HFFc6 (cell line): ENCODE measurements at regions not wholly inside any gene's neighbourhood (a gene's known extent, or its start where the extent isn't known, plus 50 kb on each side); places are given as distances from the start of the nearest gene placed in this dataset.

ENCODE experiments used
- DNase-seq: peaks from one replicate; pipeline ENCODE4 v3.0.0-alpha.2; 2018
- H3K27ac Mint-ChIP-seq: 2 replicates; pipeline ENCODE4 v1.8.0; 2020; ENCODE audit warnings: mild to moderate bottlenecking, mixed read lengths
- H3K27me3 Mint-ChIP-seq: 2 replicates; pipeline ENCODE4 v1.8.0; 2021; ENCODE audit warnings: mild to moderate bottlenecking, moderate library complexity, mixed read lengths; ENCODE audit not compliant: insufficient read depth
- H3K36me3 Mint-ChIP-seq: 2 replicates; pipeline ENCODE4 v1.8.0; 2021; ENCODE audit warnings: low read depth, mixed read lengths
- H3K4me1 Mint-ChIP-seq: 2 replicates; pipeline ENCODE4 v1.8.0; 2020; ENCODE audit warnings: low read depth, mixed read lengths
- H3K4me3 Mint-ChIP-seq: 2 replicates; pipeline ENCODE4 v1.8.0; 2020; ENCODE audit warnings: mild to moderate bottlenecking, moderate library complexity, mixed read lengths
- H3K9me3 Mint-ChIP-seq: 2 replicates; pipeline ENCODE4 v1.8.0; 2020; ENCODE audit warnings: mild to moderate bottlenecking, mixed read lengths
- TF ChIP-seq, protein P1 (sequence below): fragments of 200-600 bp; sonication (generic); IDR thresholded peaks from 2 replicates; pipeline ENCODE4 v1.5.0; 2021; ENCODE audit warnings: antibody characterized with exemption, mild to moderate bottlenecking

DNA sequence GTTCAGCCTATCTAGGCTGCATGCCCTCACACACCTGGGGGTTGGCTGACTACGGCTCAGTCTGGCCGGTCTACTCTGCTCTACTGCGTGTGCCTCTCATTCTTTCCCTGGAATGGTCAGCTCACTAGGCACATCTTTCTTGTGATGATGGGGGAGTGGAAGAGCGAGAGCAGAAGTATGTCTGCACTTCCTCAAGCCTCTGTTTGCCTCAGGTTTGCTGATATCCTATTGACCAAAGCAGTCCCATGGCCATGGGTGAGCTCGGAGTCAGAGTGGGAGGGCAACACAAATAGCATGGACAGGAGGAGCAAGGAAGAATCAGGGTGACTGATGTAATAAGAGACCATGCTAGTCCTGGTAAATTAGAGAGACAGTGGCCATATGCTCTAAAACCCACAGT, 167.9 kb upstream of the PRICKLE2 start:
- no peaks in the 10 kb centered on the region for H3K36me3 Mint-ChIP-seq
- no peak overlapping the region for H3K27ac Mint-ChIP-seq
- H3K9me3 Mint-ChIP-seq: no peaks in the 10 kb centered on the region
- no peak for DNase-seq
- TF ChIP-seq, protein P1, sequence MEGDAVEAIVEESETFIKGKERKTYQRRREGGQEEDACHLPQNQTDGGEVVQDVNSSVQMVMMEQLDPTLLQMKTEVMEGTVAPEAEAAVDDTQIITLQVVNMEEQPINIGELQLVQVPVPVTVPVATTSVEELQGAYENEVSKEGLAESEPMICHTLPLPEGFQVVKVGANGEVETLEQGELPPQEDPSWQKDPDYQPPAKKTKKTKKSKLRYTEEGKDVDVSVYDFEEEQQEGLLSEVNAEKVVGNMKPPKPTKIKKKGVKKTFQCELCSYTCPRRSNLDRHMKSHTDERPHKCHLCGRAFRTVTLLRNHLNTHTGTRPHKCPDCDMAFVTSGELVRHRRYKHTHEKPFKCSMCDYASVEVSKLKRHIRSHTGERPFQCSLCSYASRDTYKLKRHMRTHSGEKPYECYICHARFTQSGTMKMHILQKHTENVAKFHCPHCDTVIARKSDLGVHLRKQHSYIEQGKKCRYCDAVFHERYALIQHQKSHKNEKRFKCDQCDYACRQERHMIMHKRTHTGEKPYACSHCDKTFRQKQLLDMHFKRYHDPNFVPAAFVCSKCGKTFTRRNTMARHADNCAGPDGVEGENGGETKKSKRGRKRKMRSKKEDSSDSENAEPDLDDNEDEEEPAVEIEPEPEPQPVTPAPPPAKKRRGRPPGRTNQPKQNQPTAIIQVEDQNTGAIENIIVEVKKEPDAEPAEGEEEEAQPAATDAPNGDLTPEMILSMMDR: no peak
- H3K4me3 Mint-ChIP-seq: no peak overlapping the region
- H3K27me3 Mint-ChIP-seq: no peaks in the 10 kb centered on the region
- H3K4me1 Mint-ChIP-seq: peaks cover 30% of the 10 kb centered on the region

DNA sequence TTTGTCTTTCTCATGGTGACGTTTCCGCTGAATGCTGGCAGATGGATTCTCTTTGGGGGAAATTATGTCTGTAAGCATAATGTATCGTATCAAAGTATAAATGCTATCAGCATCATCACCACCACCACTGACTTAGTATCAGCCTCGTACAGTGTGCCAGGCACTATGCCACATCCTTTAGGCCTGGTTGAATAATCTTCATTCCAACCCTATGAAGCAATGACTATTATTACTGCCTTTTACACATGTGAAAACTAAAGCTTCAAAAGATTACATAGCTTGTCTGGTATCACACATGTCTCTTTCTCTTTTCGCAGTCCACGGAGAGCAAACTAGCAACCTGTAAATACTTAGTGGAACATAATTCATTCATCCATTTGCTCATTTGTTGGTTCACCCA, 166.7 kb upstream of the PRICKLE2 start:
- Mint-ChIP-seq H3K36me3 (no peaks in the 10 kb centered on the region), H3K9me3 (no peaks in the 10 kb centered on the region), H3K4me1 (peaks cover 18% of the 10 kb centered on the region), H3K4me3 (no peak overlapping the region), H3K27me3 (no peaks in the 10 kb centered on the region), H3K27ac (no peak overlapping the region)
- TF ChIP-seq, protein P1: no peak
- DNase-seq: peak; percentile 1

DNA sequence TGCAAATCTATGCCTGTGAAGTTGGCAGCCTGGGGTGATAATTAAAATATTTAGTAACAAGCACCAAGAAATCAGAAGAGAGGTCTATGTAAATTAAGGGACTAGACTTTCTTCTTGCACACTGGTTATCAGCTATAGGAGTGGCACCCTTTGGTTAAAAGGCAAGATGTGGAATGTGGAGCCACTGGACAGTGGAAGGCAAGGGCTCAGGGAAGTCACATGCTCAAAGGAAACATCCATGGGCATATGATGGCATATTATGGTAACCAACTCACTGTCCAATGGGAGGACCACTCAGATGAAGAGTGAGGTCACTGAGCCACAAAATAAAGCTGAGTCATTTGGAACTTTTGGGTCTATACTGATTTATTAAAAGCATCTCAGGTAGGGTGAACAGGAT, 165.6 kb upstream of the PRICKLE2 start:
- H3K9me3 Mint-ChIP-seq: no peaks in the 10 kb centered on the region
- H3K27ac Mint-ChIP-seq: no peak overlapping the region
- peaks cover 8% of the 10 kb centered on the region for H3K4me1 Mint-ChIP-seq
- no peaks in the 10 kb centered on the region for H3K36me3 Mint-ChIP-seq
- no peak for DNase-seq
- no peak overlapping the region for H3K4me3 Mint-ChIP-seq
- no peaks in the 10 kb centered on the region for H3K27me3 Mint-ChIP-seq
- TF ChIP-seq, protein P1: no peak

DNA sequence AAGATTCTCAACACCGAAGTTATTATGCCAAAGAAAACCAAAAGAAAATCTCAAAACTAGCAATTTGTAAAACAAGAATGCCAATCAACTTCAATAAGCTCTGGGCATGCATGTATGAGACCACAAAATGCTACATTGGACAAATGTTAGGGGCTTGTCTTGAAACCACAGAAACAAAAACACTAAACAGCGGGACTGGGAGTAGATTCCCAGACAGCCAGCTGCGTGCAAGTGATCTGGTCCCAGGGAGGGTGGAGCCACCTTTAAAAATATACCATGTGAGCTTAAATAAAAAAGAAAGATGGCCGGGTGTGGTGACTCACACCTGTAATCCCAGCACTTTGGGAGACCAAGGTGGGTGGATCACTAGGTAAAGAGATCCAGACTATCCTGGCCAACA, 163.6 kb upstream of the PRICKLE2 start:
- DNase-seq: no peak
- H3K4me1 Mint-ChIP-seq: peaks cover 14% of the 10 kb centered on the region
- no peaks in the 10 kb centered on the region for H3K9me3 Mint-ChIP-seq
- no peak overlapping the region for H3K27ac Mint-ChIP-seq
- no peak overlapping the region for H3K4me3 Mint-ChIP-seq
- H3K27me3 Mint-ChIP-seq: no peaks in the 10 kb centered on the region; the same call in 1 of the 2 replicates
- H3K36me3 Mint-ChIP-seq: no peaks in the 10 kb centered on the region
- TF ChIP-seq, protein P1: no peak

DNA sequence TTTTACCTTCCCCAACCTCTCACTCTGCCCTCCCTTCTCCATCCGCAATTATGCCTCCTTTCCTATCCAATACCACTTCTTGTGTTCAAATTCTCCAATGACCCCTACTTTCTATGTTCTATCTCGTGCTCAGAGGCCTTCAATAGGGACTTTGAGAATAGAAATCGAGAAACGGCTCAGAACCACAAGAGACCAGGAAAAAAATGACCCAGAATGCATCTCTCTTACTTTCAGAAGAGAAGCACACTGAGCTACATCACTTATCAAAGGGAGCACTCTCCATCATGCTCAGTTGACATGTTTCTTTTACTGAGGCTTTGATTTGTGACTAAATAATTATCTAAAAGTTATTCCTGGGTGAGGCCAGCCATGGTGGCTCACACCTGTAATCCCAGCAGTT, 162.4 kb upstream of the PRICKLE2 start:
- H3K36me3 Mint-ChIP-seq: no peaks in the 10 kb centered on the region
- no peaks in the 10 kb centered on the region for H3K9me3 Mint-ChIP-seq
- no peak for DNase-seq
- H3K27me3 Mint-ChIP-seq: no peaks in the 10 kb centered on the region; the same call in 1 of the 2 replicates
- TF ChIP-seq, protein P1: no peak
- H3K4me1 Mint-ChIP-seq: peaks cover 14% of the 10 kb centered on the region
- H3K27ac Mint-ChIP-seq: no peak overlapping the region
- H3K4me3 Mint-ChIP-seq: no peak overlapping the region

DNA sequence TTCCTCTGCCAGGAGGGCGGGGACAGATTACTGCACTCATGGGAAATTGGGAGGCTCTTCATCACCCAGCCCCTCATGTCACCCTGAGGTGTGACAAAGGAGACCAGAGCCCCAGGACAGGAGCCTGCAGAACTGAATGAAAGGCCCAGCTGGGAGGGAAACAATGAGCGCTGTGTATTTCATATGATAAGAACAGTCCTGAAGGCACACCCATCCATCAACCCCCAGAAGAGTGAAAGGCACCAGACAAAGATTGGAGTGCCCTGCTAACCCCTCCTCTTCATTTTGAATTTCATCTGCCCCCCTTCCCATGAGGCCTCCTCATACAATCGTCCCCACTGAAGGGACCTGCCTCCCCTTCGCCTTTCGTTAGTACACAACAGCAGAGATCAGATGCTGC, 160.0 kb upstream of the PRICKLE2 start:
- no peaks in the 10 kb centered on the region for H3K9me3 Mint-ChIP-seq
- H3K27ac Mint-ChIP-seq: no peak overlapping the region
- H3K4me3 Mint-ChIP-seq: no peak overlapping the region
- H3K27me3 Mint-ChIP-seq: no peaks in the 10 kb centered on the region; the same call in 1 of the 2 replicates
- no peak for DNase-seq
- TF ChIP-seq, protein P1: no peak
- peaks cover 21% of the 10 kb centered on the region for H3K4me1 Mint-ChIP-seq
- H3K36me3 Mint-ChIP-seq: no peaks in the 10 kb centered on the region
